OCI-LY1 (cell line): ENCODE measurements at regions not wholly inside any gene's neighbourhood (a gene's known extent, or its start where the extent isn't known, plus 50 kb on each side); places are given as distances from the start of the nearest gene placed in this dataset.

Source experiments
- H2AFZ ChIP-seq: fragments of 200-600 bp; sonication (generic), shearing (Covaris generic); 2 replicates; pipeline ENCODE4 v1.6.0; 2014; ENCODE audit warnings: antibody characterized with exemption, mild to moderate bottlenecking, low read length
- H3F3A ChIP-seq: fragments of 200-600 bp; sonication (generic), shearing (Covaris generic); 2 replicates; pipeline ENCODE4 v1.6.0; 2014; ENCODE audit warnings: mild to moderate bottlenecking, antibody characterized with exemption, low read length, moderate library complexity; ENCODE audit not compliant: insufficient read depth
- H3K27ac ChIP-seq: fragments of 200-600 bp; sonication (generic); 2 replicates; pipeline ENCODE4 v1.5.1; 2014; ENCODE audit warnings: low read length, mixed run types, mild to moderate bottlenecking, low read depth; ENCODE audit not compliant: poor library complexity, severe bottlenecking
- H3K27me3 ChIP-seq: fragments of 200-600 bp; sonication (generic); 2 replicates; pipeline ENCODE4 v1.6.0; 2014; ENCODE audit warnings: antibody characterized with exemption, mild to moderate bottlenecking, low read length, moderate library complexity; ENCODE audit not compliant: insufficient read depth
- H3K36me3 ChIP-seq: fragments of 200-600 bp; sonication (generic); 2 replicates; pipeline ENCODE4 v1.6.1; 2014; ENCODE audit warnings: mild to moderate bottlenecking, antibody characterized with exemption, low read length, moderate library complexity, mixed read lengths; ENCODE audit not compliant: insufficient read depth
- H3K4me1 ChIP-seq: fragments of 200-600 bp; sonication (generic); 2 replicates; pipeline ENCODE4 v1.5.1; 2014; ENCODE audit warnings: mild to moderate bottlenecking, low read length, moderate library complexity; ENCODE audit not compliant: insufficient read depth, severe bottlenecking
- H3K4me2 ChIP-seq: fragments of 200-600 bp; sonication (generic), shearing (Covaris generic); 2 replicates; pipeline ENCODE4 v1.6.1; 2014; ENCODE audit warnings: low read length
- H3K4me3 ChIP-seq: fragments of 200-600 bp; sonication (generic); 2 replicates; pipeline ENCODE4 v1.5.1; 2014; ENCODE audit warnings: low read length, low read depth, mild to moderate bottlenecking, mixed read lengths; ENCODE audit not compliant: poor library complexity, severe bottlenecking
- H3K79me2 ChIP-seq: fragments of 200-600 bp; shearing (Covaris generic); 2 replicates; pipeline ENCODE4 v1.6.1; 2016; ENCODE audit warnings: mixed run types, low read length, mixed read lengths; ENCODE audit not compliant: insufficient read depth
- H3K9ac ChIP-seq: fragments of 200-600 bp; sonication (generic), shearing (Covaris generic); 2 replicates; pipeline ENCODE4 v1.6.1; 2014; ENCODE audit warnings: mild to moderate bottlenecking, low read length, mixed read lengths
- H3K9me2 ChIP-seq: fragments of 200-600 bp; sonication (generic), shearing (Covaris generic); 2 replicates; pipeline ENCODE4 v1.6.1; 2014; ENCODE audit warnings: low read depth, mild to moderate bottlenecking, low read length, mixed read lengths
- H3K9me3 ChIP-seq: fragments of 200-600 bp; shearing (Covaris generic); 2 replicates; pipeline ENCODE4 v1.6.1; 2014; ENCODE audit warnings: low read length, mixed read lengths
- H4K20me1 ChIP-seq: fragments of 200-600 bp; sonication (generic), shearing (Covaris generic); 2 replicates; pipeline ENCODE4 v1.6.0; 2016; ENCODE audit warnings: mild to moderate bottlenecking, low read length; ENCODE audit not compliant: insufficient read depth
- CTCF ChIP-seq: fragments of 200-600 bp; sonication (generic), shearing (Covaris generic); IDR thresholded peaks from 2 replicates; pipeline ENCODE4 v1.5.1; 2017; ENCODE audit warnings: mild to moderate bottlenecking, antibody characterized with exemption, low read length, moderate library complexity, mixed read lengths
- EZH2 ChIP-seq: fragments of 200-600 bp; sonication (generic), shearing (Covaris generic); IDR thresholded peaks from 2 replicates; pipeline ENCODE4 v1.8.0; 2017; ENCODE audit warnings: borderline replicate concordance, mixed run types, mild to moderate bottlenecking, antibody characterized with exemption, low read length, moderate library complexity, mixed read lengths

DNA sequence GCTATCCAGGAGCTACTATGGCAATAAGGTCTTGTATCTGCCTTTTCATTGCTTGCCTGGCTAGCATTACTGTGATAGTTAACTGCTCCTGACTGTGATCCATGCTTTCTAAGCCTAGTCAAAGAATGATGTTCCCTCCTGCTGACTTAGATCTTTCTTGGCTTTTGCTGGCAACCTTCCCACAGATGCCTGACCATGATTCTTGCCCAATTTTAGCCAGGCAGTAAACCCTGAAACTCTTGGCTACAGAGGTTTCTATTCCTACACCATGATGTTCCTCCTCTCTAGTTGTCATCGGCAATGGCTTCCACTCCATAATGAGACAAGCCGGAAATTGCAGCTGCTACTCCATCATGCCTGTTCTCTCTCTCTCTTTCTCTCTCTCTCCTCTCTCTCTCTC is 238.1 kb downstream of the HAO1 start:
- Histone ChIP-seq H3F3A (no peaks in the 10 kb centered on the region), H3K27me3 (no peaks in the 10 kb centered on the region), H3K9me2 (no peaks in the 10 kb centered on the region), H2AFZ (no peak overlapping the region), H3K4me2 (no peak overlapping the region), H3K9me3 (no peaks in the 10 kb centered on the region), H3K4me1 (no peaks in the 10 kb centered on the region), H4K20me1 (no peaks in the 10 kb centered on the region), H3K27ac (no peak overlapping the region), H3K79me2 (no peaks in the 10 kb centered on the region), H3K9ac (no peak overlapping the region), H3K36me3 (no peaks in the 10 kb centered on the region), H3K4me3 (no peak overlapping the region)
- TF ChIP-seq CTCF (no peak), EZH2 (no peak)

GRCh38 chr20:7703551-7703961 is 236.7 kb downstream of the HAO1 start:
- H4K20me1 ChIP-seq: no peaks in the 10 kb centered on the region
- H3K9me2 ChIP-seq: no peaks in the 10 kb centered on the region
- TF ChIP-seq CTCF: no peak
- no peak for TF ChIP-seq EZH2
- H3K36me3 ChIP-seq: no peaks in the 10 kb centered on the region
- H3K27ac ChIP-seq: no peak overlapping the region
- H3F3A ChIP-seq: no peaks in the 10 kb centered on the region
- no peak overlapping the region for H3K4me2 ChIP-seq
- H3K79me2 ChIP-seq: no peaks in the 10 kb centered on the region
- no peaks in the 10 kb centered on the region for H3K9me3 ChIP-seq
- H3K4me1 ChIP-seq: no peaks in the 10 kb centered on the region
- H3K27me3 ChIP-seq: no peaks in the 10 kb centered on the region
- H3K9ac ChIP-seq: no peak overlapping the region
- H2AFZ ChIP-seq: no peak overlapping the region
- H3K4me3 ChIP-seq: no peak overlapping the region

DNA sequence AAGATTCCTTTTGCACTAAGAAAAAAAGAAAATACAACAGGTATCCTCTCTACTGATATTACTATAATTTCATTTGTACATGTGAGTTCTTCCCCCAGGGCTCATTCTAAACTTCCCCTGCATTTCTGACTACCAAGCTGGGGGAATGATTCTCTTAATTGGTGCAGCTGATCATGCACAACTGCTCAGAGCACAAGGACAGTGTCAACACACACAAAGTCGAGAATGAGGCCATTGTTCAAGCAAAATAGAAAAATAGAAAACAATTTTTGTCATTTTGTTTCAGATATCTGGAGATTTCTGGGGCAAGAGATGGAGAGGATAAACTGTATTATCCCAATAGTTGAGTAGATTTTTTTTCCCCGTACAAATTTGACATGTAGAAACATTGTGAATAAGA is 236.3 kb downstream of the HAO1 start:
- no peaks in the 10 kb centered on the region for H4K20me1 ChIP-seq
- H3K4me2 ChIP-seq: no peak overlapping the region
- H3K4me1 ChIP-seq: no peaks in the 10 kb centered on the region
- no peak overlapping the region for H3K27ac ChIP-seq
- no peaks in the 10 kb centered on the region for H3K79me2 ChIP-seq
- H3K4me3 ChIP-seq: no peak overlapping the region
- H3K9me3 ChIP-seq: no peaks in the 10 kb centered on the region
- H3K9ac ChIP-seq: no peak overlapping the region
- H3K9me2 ChIP-seq: no peaks in the 10 kb centered on the region
- H3K27me3 ChIP-seq: no peaks in the 10 kb centered on the region
- H3F3A ChIP-seq: no peaks in the 10 kb centered on the region
- H2AFZ ChIP-seq: no peak overlapping the region
- TF ChIP-seq CTCF (no peak), EZH2 (no peak)
- H3K36me3 ChIP-seq: no peaks in the 10 kb centered on the region
